H7 (cell line): ENCODE measurements at regions not wholly inside any gene's neighbourhood (a gene's known extent, or its start where the extent isn't known, plus 50 kb on each side); places are given as distances from the start of the nearest gene placed in this dataset.

Experiments used
- DNase-seq: peaks from one replicate; pipeline ENCODE4 v3.0.0; 2012
- H3K27me3 ChIP-seq: 2 replicates; pipeline ENCODE4 v1.6.0; 2011; ENCODE audit warnings: mild to moderate bottlenecking, low read length; ENCODE audit not compliant: control insufficient read depth, insufficient read depth
- H3K36me3 ChIP-seq: replicated peaks from 2 replicates; pipeline ENCODE4 v1.5.1; 2011; ENCODE audit warnings: low read length; ENCODE audit not compliant: control insufficient read depth, insufficient read depth
- H3K4me3 ChIP-seq: 2 replicates; pipeline ENCODE4 v1.5.1; 2011; ENCODE audit warnings: low read depth, mild to moderate bottlenecking, control low read depth, low read length, moderate library complexity; ENCODE audit not compliant: insufficient read depth

- DNase-seq = peak; percentile 41
- H3K4me3 ChIP-seq = no peak overlapping the region
Measured at GRCh38 chr13:60326273-60326672, 70.7 kb upstream of the TDRD3 start.

GRCh38 chr13:60327511-60327910 is 69.5 kb upstream of the TDRD3 start:
- no peak for DNase-seq
- no peak overlapping the region for H3K4me3 ChIP-seq

More at GRCh38 chr13:60326273-60326672, 70.7 kb upstream of the TDRD3 start:
- Histone ChIP-seq H3K27me3 (no peaks in the 10 kb centered on the region), H3K36me3 (no peaks in the 10 kb centered on the region)

GRCh38 chr13:60328073-60328472 is 68.9 kb upstream of the TDRD3 start:
- no peaks in the 10 kb centered on the region for H3K27me3 ChIP-seq
- no peak overlapping the region for H3K4me3 ChIP-seq
- H3K36me3 ChIP-seq = no peaks in the 10 kb centered on the region
- DNase-seq = no peak

More at GRCh38 chr13:60327511-60327910, 69.5 kb upstream of the TDRD3 start:
- Histone ChIP-seq H3K27me3 (no peaks in the 10 kb centered on the region), H3K36me3 (no peaks in the 10 kb centered on the region)

- no peaks in the 10 kb centered on the region for H3K36me3 ChIP-seq
- H3K4me3 ChIP-seq = no peak overlapping the region
- DNase-seq = peak; percentile 63
- H3K27me3 ChIP-seq = no peaks in the 10 kb centered on the region
Measured at GRCh38 chr13:60329221-60329923, 67.6 kb upstream of the TDRD3 start.

- no peak for DNase-seq
- Histone ChIP-seq H3K36me3 (no peaks in the 10 kb centered on the region), H3K27me3 (no peaks in the 10 kb centered on the region), H3K4me3 (no peak overlapping the region)
Measured at GRCh38 chr13:60331249-60332012, 65.6 kb upstream of the TDRD3 start.

GRCh38 chr13:60332682-60333081 is 64.3 kb upstream of the TDRD3 start:
- Histone ChIP-seq H3K27me3 (no peaks in the 10 kb centered on the region), H3K4me3 (no peak overlapping the region), H3K36me3 (no peaks in the 10 kb centered on the region)
- no peak for DNase-seq

GRCh38 chr13:60334310-60334709 is 62.7 kb upstream of the TDRD3 start:
- Histone ChIP-seq H3K27me3 (no peaks in the 10 kb centered on the region), H3K4me3 (no peak overlapping the region), H3K36me3 (no peaks in the 10 kb centered on the region)
- no peak for DNase-seq

GRCh38 chr13:60335531-60335930 is 61.5 kb upstream of the TDRD3 start:
- Histone ChIP-seq H3K36me3 (no peaks in the 10 kb centered on the region), H3K4me3 (no peak overlapping the region), H3K27me3 (no peaks in the 10 kb centered on the region)
- no peak for DNase-seq

GRCh38 chr13:60338754-60339153 is 58.3 kb upstream of the TDRD3 start:
- no peaks in the 10 kb centered on the region for H3K27me3 ChIP-seq
- H3K4me3 ChIP-seq = no peak overlapping the region
- DNase-seq = no peak
- H3K36me3 ChIP-seq = no peaks in the 10 kb centered on the region

GRCh38 chr13:60343978-60344377 is 53.0 kb upstream of the TDRD3 start:
- Histone ChIP-seq H3K36me3 (no peaks in the 10 kb centered on the region), H3K27me3 (no peaks in the 10 kb centered on the region), H3K4me3 (no peak overlapping the region)
- DNase-seq = no peak

- H3K4me3 ChIP-seq = no peak overlapping the region
- no peak for DNase-seq
- no peaks in the 10 kb centered on the region for H3K36me3 ChIP-seq
- no peaks in the 10 kb centered on the region for H3K27me3 ChIP-seq
Measured at GRCh38 chr13:60347174-60347573, 49.8 kb upstream of the TDRD3 start.
